ENCODE measurements at regions not wholly inside any gene's neighbourhood (a gene's known extent, or its start where the extent isn't known, plus 50 kb on each side); places are given as distances from the start of the nearest gene placed in this dataset.

- H3K27me3 Mint-ChIP-seq = no peaks in the 10 kb centered on the region
- H3K4me3 Mint-ChIP-seq = no peak overlapping the region
- H3K27ac Mint-ChIP-seq = no peak overlapping the region
- no peaks in the 10 kb centered on the region for H3K9me3 Mint-ChIP-seq (ENCODE audit: insufficient read depth)
- no peaks in the 10 kb centered on the region for H3K79me2 ChIP-seq (ENCODE audit: control insufficient read depth, insufficient read depth, low read length)
- H4K20me1 ChIP-seq (ENCODE audit: control insufficient read depth, insufficient read depth, low read length, poor library complexity, severe bottlenecking) = no peaks in the 10 kb centered on the region
- no peaks in the 10 kb centered on the region for H3K36me3 ChIP-seq (replicated peaks in 1 of 2; ENCODE audit: control extremely low read depth in 1 of 2, control insufficient read depth in 1 of 2, extremely low read depth in 1 of 2, insufficient read depth in 2 of 2, low read length in 1 of 2)
- no peak overlapping the region for H3K9ac ChIP-seq (ENCODE audit: low read length)
- no peak for DNase-seq
- no peak overlapping the region for H2AFZ ChIP-seq (ENCODE audit: insufficient read depth, low read depth, low read length, poor library complexity, severe bottlenecking)
- H3K4me1 Mint-ChIP-seq = no peaks in the 10 kb centered on the region
- H3K4me3 ChIP-seq (ENCODE audit: control extremely low read depth in 1 of 5, extremely low read depth in 1 of 5, insufficient read depth in 1 of 5, low read depth in 2 of 5, low read length in 4 of 5) = no peak overlapping the region
- intact Hi-C loops (cut with micrococcal nuclease) = no loop called here
- H3K4me1 ChIP-seq (ENCODE audit: control insufficient read depth in 2 of 2, insufficient read depth in 2 of 2, low read length in 2 of 2) = no peaks in the 10 kb centered on the region
- no peak overlapping the region for H3K4me2 ChIP-seq (replicated peaks; ENCODE audit: low read depth, low read length, poor library complexity, severe bottlenecking)
- ChIA-PET CTCF (no interaction called here), POLR2A (no interaction called here)
- no peak for ATAC-seq (ENCODE audit: low read depth)
- no peak overlapping the region for H3K27ac ChIP-seq (ENCODE audit: low read length in 2 of 2)
- TF ChIP-seq CTCF (IDR thresholded peaks at IDR 0.05) (no peak), EZH2 (IDR thresholded peaks at IDR 0.05; ENCODE audit: borderline replicate concordance, insufficient read depth, low read depth, low read length, poor library complexity, severe bottlenecking) (no peak)
- H3K9me3 ChIP-seq (ENCODE audit: control extremely low read depth in 1 of 3, control insufficient read depth in 2 of 3, insufficient read depth in 1 of 3, low read length in 2 of 3) = no peaks in the 10 kb centered on the region
- no CpG with 5 or more reads among the region's 1 CpG for WGBS (ENCODE audit: insufficient coverage)
- no peaks in the 10 kb centered on the region for H3K27me3 ChIP-seq (replicated peaks in 1 of 4; ENCODE audit: control extremely low read depth in 1 of 4, control insufficient read depth in 3 of 4, insufficient read depth in 4 of 4, low read length in 3 of 4)
Measured at GRCh38 chr6:135592276-135592675, 94.7 kb upstream of the AHI1 start.

- H3K4me1 Mint-ChIP-seq = no peaks in the 10 kb centered on the region
- intact Hi-C loops (cut with micrococcal nuclease) = no loop called here
- no peaks in the 10 kb centered on the region for H3K9me3 ChIP-seq (ENCODE audit: control extremely low read depth in 1 of 3, control insufficient read depth in 2 of 3, insufficient read depth in 1 of 3, low read length in 2 of 3)
- H3K27ac Mint-ChIP-seq = no peak overlapping the region
- H3K36me3 ChIP-seq (replicated peaks in 1 of 2; ENCODE audit: control extremely low read depth in 1 of 2, control insufficient read depth in 1 of 2, extremely low read depth in 1 of 2, insufficient read depth in 2 of 2, low read length in 1 of 2) = no peaks in the 10 kb centered on the region
- H3K79me2 ChIP-seq (ENCODE audit: control insufficient read depth, insufficient read depth, low read length) = no peaks in the 10 kb centered on the region
- ATAC-seq (ENCODE audit: low read depth) (no peak), DNase-seq (no peak)
- no peak overlapping the region for H3K9ac ChIP-seq (ENCODE audit: low read length)
- H3K4me3 ChIP-seq (ENCODE audit: control extremely low read depth in 1 of 5, extremely low read depth in 1 of 5, insufficient read depth in 1 of 5, low read depth in 2 of 5, low read length in 4 of 5) = no peak overlapping the region
- no CpG with 5 or more reads among the region's 1 CpG for WGBS (ENCODE audit: insufficient coverage)
- H3K4me2 ChIP-seq (replicated peaks; ENCODE audit: low read depth, low read length, poor library complexity, severe bottlenecking) = no peak overlapping the region
- POLR2A ChIA-PET = no interaction called here
- no peaks in the 10 kb centered on the region for H3K9me3 Mint-ChIP-seq (ENCODE audit: insufficient read depth)
- no peaks in the 10 kb centered on the region for H3K27me3 Mint-ChIP-seq
- no peak overlapping the region for H3K27ac ChIP-seq (ENCODE audit: low read length in 2 of 2)
- H3K27me3 ChIP-seq (replicated peaks in 1 of 4; ENCODE audit: control extremely low read depth in 1 of 4, control insufficient read depth in 3 of 4, insufficient read depth in 4 of 4, low read length in 3 of 4) = no peaks in the 10 kb centered on the region
- TF ChIP-seq CTCF (IDR thresholded peaks at IDR 0.05) = no peak
- no peak for TF ChIP-seq EZH2 (IDR thresholded peaks at IDR 0.05; ENCODE audit: borderline replicate concordance, insufficient read depth, low read depth, low read length, poor library complexity, severe bottlenecking)
- H3K4me3 Mint-ChIP-seq = no peak overlapping the region
- H2AFZ ChIP-seq (ENCODE audit: insufficient read depth, low read depth, low read length, poor library complexity, severe bottlenecking) = no peak overlapping the region
- H4K20me1 ChIP-seq (ENCODE audit: control insufficient read depth, insufficient read depth, low read length, poor library complexity, severe bottlenecking) = no peaks in the 10 kb centered on the region
- CTCF ChIA-PET = no interaction called here
- H3K4me1 ChIP-seq (ENCODE audit: control insufficient read depth in 2 of 2, insufficient read depth in 2 of 2, low read length in 2 of 2) = no peaks in the 10 kb centered on the region
Measured at GRCh38 chr6:135594000-135594399, 96.5 kb upstream of the AHI1 start.

Data from B cell (primary cell).